Esophagus muscularis mucosa (tissue), 4 donors: ENCODE measurements at regions not wholly inside any gene's neighbourhood (a gene's known extent, or its start where the extent isn't known, plus 50 kb on each side); places are given as distances from the start of the nearest gene placed in this dataset.

Experiments used
- DNase-seq: peaks from one replicate; pipeline ENCODE4 v3.0.0-alpha.2; 2017; ENCODE audit errors: extremely low spot score
- H3K27ac ChIP-seq, 4 donors: fragments of 200-600 bp; sonication (generic); replicated peaks in 1 of 4; 1 replicate in 3 of 4; 2 replicates in 1 of 4; pipeline ENCODE4 v1.5.1; 2016 to 2019; ENCODE audit warnings: mild to moderate bottlenecking in 1 of 4
- H3K27me3 ChIP-seq, 4 donors: fragments of 200-600 bp; sonication (generic); one replicate each; pipeline versions ENCODE4 v1.5.1 to v1.6.0; 2016 to 2019
- H3K36me3 ChIP-seq, 4 donors: fragments of 200-600 bp; sonication (generic); one replicate each; pipeline ENCODE4 v1.5.1; 2016 to 2019
- H3K4me1 ChIP-seq, 4 donors: fragments of 200-600 bp; sonication (generic); one replicate each; pipeline ENCODE4 v1.5.1; 2016 to 2019
- H3K4me3 ChIP-seq, 4 donors: fragments of 200-600 bp; sonication (generic); 1 replicate in 2 of 4; 2 replicates in 2 of 4; pipeline ENCODE4 v1.5.1; 2016 to 2019; ENCODE audit warnings: mild to moderate bottlenecking in 4 of 4, moderate library complexity in 1 of 4
- H3K9me3 ChIP-seq, 4 donors: fragments of 200-600 bp; sonication (generic); 1 replicate in 3 of 4; 2 replicates in 1 of 4; pipeline ENCODE4 v1.5.1; 2016 to 2019
- EP300 ChIP-seq: sonication (generic); formaldehyde crosslinking; IDR thresholded peaks from one replicate; pipeline ENCODE4 v1.6.1; 2017; ENCODE audit warnings: antibody characterized with exemption
- POLR2A ChIP-seq: fragments of 450-650 bp; IDR thresholded peaks from one replicate; pipeline ENCODE4 v1.6.1; 2017; ENCODE audit warnings: antibody characterized with exemption, moderate library complexity, mild to moderate bottlenecking, low read depth
- POLR2AphosphoS5 ChIP-seq, 2 donors: sonication (generic); formaldehyde crosslinking; IDR thresholded peaks; one replicate each; pipeline ENCODE4 v1.6.1; 2017; ENCODE audit warnings: antibody characterized with exemption in 2 of 2
- WGBS: methylation state at CpG from one replicate; pipeline ENCODE4 v1.1.5; 2018; 5-methylcytosine and 5-hydroxymethylcytosine counted together
- intact Hi-C: fragments of 100-400 bp; cut with DNase I; formaldehyde crosslinking; loops from one replicate; pipeline ENCODE4 v1.15.1; 2023
- TF ChIP-seq, protein P1 (sequence below), 3 experiments: fragments of 200-600 bp in 2 of 3; fragments of 450-650 bp in 1 of 3; sonication (generic) in 2 of 3; IDR thresholded peaks; one replicate each; pipeline ENCODE4 v1.5.1; 2017 to 2019; ENCODE audit warnings: antibody characterized with exemption in 3 of 3, mild to moderate bottlenecking in 2 of 3, moderate library complexity in 1 of 3

DNA sequence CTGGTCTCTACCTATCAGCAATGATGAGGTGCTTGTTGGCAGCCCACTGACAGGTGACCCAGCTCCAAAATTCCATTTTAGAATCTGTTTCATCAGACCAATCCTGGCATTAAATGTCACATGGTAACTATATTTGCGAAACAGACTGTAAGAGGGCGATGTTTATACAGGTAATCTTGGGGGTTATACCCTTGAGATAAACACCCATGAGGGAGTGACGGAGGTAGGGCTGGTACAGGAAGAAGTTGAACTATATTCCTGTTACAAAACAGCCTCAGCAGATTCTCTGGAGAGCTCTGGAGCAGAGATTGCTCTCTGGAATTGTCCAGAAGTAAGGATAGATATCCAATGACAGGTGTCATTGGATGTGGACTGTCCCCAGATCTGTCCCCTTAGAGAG is 444.8 kb upstream of the DPP6 start:
- peak; percentile 62 for DNase-seq
- intact Hi-C loops: no loop called here
- Histone ChIP-seq H3K27me3 (no peaks in the 10 kb centered on the region), H3K4me3 (no peak overlapping the region), H3K9me3 (peaks cover 0 to 11% (median 0%) of the 10 kb centered on the region in 4 donors), H3K4me1 (no peaks in the 10 kb centered on the region), H3K36me3 (no peaks in the 10 kb centered on the region), H3K27ac (no peak overlapping the region)
- TF ChIP-seq, protein P1, sequence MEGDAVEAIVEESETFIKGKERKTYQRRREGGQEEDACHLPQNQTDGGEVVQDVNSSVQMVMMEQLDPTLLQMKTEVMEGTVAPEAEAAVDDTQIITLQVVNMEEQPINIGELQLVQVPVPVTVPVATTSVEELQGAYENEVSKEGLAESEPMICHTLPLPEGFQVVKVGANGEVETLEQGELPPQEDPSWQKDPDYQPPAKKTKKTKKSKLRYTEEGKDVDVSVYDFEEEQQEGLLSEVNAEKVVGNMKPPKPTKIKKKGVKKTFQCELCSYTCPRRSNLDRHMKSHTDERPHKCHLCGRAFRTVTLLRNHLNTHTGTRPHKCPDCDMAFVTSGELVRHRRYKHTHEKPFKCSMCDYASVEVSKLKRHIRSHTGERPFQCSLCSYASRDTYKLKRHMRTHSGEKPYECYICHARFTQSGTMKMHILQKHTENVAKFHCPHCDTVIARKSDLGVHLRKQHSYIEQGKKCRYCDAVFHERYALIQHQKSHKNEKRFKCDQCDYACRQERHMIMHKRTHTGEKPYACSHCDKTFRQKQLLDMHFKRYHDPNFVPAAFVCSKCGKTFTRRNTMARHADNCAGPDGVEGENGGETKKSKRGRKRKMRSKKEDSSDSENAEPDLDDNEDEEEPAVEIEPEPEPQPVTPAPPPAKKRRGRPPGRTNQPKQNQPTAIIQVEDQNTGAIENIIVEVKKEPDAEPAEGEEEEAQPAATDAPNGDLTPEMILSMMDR (IDR thresholded peaks at IDR 0.05): no peak
- TF ChIP-seq POLR2AphosphoS5 (IDR thresholded peaks at IDR 0.05) (no peak), EP300 (no peak), POLR2A (no peak)
- WGBS: 72% methylated on average over 3 of the region's 3 CpGs

DNA sequence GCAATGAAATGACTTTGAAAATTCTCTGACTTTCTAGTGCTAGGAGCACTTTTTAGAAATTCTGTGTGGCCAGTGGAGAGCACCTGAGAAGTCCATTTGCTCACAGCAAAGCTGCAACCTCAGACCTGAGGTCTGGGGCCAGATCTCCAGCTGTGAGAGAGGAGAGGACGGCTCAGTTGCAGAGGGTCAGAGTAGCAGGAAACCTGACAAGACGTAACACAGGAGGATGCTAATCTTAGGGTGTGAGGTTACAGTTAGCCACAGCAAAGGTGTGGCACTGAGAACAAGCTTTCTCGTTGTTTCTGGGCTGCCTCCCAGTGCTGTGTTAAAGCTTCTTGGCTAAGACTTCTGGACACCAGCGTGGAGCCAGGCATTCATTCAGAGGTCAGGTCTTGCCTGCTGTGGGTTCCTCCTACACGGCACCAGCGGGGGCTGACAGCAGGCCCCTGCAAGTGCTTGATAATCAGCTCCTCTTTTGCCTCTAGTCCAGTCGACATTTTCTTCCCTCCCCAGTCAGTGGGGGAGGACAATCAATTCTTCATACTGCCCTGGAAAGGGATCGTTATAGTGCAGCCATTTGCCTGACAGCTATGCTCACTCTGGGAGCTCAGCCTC is 435.4 kb upstream of the DPP6 start:
- Histone ChIP-seq H3K27ac (peak overlapping the region in 3 of 4 donors; percentile 3 to 47 (median 44)), H3K4me3 (no peak overlapping the region), H3K27me3 (no peaks in the 10 kb centered on the region), H3K9me3 (no peaks in the 10 kb centered on the region), H3K4me1 (peaks cover 0 to 15% (median 14%) of the 10 kb centered on the region in 4 donors), H3K36me3 (no peaks in the 10 kb centered on the region)
- DNase-seq: no peak
- WGBS: 15% methylated on average over 8 of the region's 8 CpGs
- intact Hi-C loops: no loop called here
- no peak for TF ChIP-seq POLR2AphosphoS5 (IDR thresholded peaks at IDR 0.05)
- no peak for TF ChIP-seq EP300

DNA sequence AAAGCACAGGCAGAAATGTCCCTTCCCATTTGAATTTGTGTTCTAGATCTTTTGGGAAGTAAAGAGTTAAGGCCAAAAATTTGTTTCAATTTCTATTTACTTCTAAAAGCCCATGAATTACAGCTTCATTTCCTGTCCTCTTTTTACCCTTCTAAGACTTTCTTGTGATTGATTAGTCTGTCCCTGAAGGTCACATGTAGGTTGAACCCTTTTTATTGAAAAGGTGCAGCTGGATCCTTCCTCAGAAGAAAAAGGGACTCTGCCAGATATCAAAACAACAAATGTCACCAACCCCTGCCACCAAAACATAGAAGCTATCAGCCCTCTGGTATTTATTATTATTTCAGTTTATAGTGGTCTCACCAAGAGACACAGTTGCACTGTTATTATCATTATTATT is 424.9 kb upstream of the DPP6 start:
- Histone ChIP-seq H3K36me3 (no peaks in the 10 kb centered on the region), H3K4me3 (no peak overlapping the region), H3K9me3 (no peaks in the 10 kb centered on the region), H3K27me3 (no peaks in the 10 kb centered on the region), H3K4me1 (no peaks in the 10 kb centered on the region), H3K27ac (no peak overlapping the region)
- DNase-seq: no peak
- no peak for TF ChIP-seq POLR2AphosphoS5 (IDR thresholded peaks at IDR 0.05)
- TF ChIP-seq POLR2A: no peak
- intact Hi-C loops: no loop called here

DNA sequence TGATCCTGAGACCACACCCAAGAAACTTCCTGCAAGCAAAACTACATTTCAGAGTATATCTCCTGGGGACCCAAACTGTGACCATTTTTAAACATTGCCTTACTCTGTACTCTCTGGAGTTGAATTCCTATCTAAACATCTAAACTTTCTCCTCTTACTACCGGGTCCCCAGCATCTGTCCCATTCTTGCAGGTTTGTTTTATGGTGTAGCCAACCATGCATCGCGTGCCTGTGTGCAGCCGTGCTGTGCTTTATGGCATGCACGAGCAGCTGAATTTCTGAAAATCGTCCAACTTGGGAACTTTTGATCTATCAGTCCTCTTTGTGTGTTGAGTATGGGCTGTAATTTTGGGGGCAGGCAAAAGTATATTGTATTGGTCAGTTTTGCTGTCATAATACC is 423.8 kb upstream of the DPP6 start:
- no peak for TF ChIP-seq POLR2AphosphoS5 (IDR thresholded peaks at IDR 0.05)
- no peak for TF ChIP-seq EP300
- TF ChIP-seq, protein P1 (IDR thresholded peaks at IDR 0.05): no peak
- no peak for TF ChIP-seq POLR2A
- Histone ChIP-seq H3K36me3 (no peaks in the 10 kb centered on the region), H3K27me3 (no peaks in the 10 kb centered on the region), H3K9me3 (no peaks in the 10 kb centered on the region), H3K4me3 (no peak overlapping the region), H3K4me1 (no peaks in the 10 kb centered on the region), H3K27ac (no peak overlapping the region)
- DNase-seq: no peak
- 65% methylated on average over 6 of the region's 6 CpGs for WGBS
- intact Hi-C loops: no loop called here

DNA sequence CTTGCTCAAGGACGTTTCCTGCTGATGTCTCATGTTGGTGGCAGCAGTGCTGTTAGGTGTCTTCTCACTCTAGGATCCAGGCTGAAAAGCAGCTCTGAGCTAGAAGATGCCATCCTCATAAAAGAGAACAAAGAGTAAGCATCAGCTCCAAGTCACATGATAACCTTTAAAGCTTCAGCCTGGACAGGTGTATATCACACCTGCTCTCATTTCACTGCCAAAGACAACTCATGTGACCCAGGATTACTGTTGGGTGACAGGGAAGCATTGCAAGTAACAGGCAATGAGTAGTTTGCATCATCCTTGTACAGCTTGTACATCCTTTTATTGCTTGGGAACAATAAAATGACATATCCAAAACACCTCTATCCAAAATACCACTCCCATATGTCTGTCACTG is 423.4 kb upstream of the DPP6 start:
- 80% methylated on average over 1 of the region's 1 CpG for WGBS
- Histone ChIP-seq H3K27me3 (no peaks in the 10 kb centered on the region), H3K27ac (no peak overlapping the region), H3K4me3 (no peak overlapping the region), H3K36me3 (no peaks in the 10 kb centered on the region), H3K4me1 (no peaks in the 10 kb centered on the region), H3K9me3 (no peaks in the 10 kb centered on the region)
- intact Hi-C loops: no loop called here
- TF ChIP-seq POLR2AphosphoS5 (IDR thresholded peaks at IDR 0.05): no peak
- no peak for DNase-seq

DNA sequence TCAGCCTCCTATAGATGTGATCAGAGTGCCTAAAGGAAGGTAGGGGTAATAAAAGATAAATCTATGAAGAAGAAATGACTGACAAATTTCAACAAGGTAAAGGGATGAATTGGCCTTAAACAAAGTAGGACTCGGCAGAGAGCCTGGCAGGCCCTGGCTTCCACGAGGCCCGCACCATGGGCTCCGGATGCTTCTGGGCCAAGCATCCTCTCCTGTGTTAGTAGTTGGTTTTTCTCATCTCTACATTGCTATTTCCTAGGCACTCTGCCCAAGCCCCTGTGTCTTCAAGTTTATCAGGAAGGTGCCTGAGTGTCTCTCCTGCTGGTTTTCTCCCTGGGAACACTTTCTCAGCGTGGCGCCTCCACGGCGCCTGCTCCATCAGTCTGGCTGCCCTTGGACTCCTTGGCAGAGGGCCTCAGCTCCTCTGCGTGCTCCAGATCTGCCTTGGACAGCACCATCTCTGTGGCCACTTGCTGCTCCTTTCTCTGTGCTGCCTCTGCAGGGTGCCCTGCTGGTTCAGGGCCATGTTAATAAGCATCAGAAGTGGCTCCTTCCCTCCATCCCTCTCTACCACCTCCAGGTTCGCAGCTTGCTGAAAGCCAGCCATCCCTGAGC is 413.3 kb upstream of the DPP6 start:
- intact Hi-C loops: no loop called here
- Histone ChIP-seq H3K4me1 (peaks cover 0 to 12% (median 0%) of the 10 kb centered on the region in 4 donors), H3K36me3 (no peaks in the 10 kb centered on the region), H3K9me3 (peaks cover 0 to 8% (median 4%) of the 10 kb centered on the region in 4 donors), H3K27me3 (no peaks in the 10 kb centered on the region), H3K4me3 (no peak overlapping the region), H3K27ac (no peak overlapping the region)
- TF ChIP-seq POLR2AphosphoS5 (IDR thresholded peaks at IDR 0.05): no peak
- no peak for DNase-seq
- WGBS: 85% methylated on average over 10 of the region's 10 CpGs
